ENCODE measurements at regions not wholly inside any gene's neighbourhood (a gene's known extent, or its start where the extent isn't known, plus 50 kb on each side); places are given as distances from the start of the nearest gene placed in this dataset.

DNA sequence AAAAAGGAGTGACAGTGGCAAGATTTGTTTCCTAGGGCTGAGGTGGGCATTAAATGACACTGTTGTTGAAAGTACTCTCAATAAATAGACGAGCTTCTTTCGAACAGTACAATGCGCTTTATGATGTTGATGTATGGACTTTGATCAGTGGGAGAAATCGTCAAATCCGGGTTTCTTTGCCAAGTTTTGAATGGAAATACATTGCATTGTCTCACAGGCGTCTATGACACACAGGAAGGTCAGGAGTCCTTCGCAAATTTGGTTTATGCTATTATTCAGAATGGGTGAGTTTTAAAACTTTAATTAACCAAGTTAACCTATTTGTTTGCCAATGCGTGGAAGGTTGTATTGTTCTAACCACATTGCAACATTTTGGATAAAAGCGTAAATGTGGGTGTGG is 547.3 kb upstream of the SLC35B3 start:
- TF ChIP-seq EZH2 (IDR thresholded peaks at IDR 0.05; ENCODE audit: insufficient read depth, low read length), result no peak
- TF ChIP-seq, protein P1, sequence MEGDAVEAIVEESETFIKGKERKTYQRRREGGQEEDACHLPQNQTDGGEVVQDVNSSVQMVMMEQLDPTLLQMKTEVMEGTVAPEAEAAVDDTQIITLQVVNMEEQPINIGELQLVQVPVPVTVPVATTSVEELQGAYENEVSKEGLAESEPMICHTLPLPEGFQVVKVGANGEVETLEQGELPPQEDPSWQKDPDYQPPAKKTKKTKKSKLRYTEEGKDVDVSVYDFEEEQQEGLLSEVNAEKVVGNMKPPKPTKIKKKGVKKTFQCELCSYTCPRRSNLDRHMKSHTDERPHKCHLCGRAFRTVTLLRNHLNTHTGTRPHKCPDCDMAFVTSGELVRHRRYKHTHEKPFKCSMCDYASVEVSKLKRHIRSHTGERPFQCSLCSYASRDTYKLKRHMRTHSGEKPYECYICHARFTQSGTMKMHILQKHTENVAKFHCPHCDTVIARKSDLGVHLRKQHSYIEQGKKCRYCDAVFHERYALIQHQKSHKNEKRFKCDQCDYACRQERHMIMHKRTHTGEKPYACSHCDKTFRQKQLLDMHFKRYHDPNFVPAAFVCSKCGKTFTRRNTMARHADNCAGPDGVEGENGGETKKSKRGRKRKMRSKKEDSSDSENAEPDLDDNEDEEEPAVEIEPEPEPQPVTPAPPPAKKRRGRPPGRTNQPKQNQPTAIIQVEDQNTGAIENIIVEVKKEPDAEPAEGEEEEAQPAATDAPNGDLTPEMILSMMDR (IDR thresholded peaks at IDR 0.05; ENCODE audit: insufficient read depth, low read depth, low read length), result no peak
